Pulmonary artery endothelial cell (primary cell): ENCODE measurements at regions not wholly inside any gene's neighbourhood (a gene's known extent, or its start where the extent isn't known, plus 50 kb on each side); places are given as distances from the start of the nearest gene placed in this dataset.

Source experiments
- DNase-seq: peaks from one replicate; pipeline ENCODE4 v3.0.0-alpha.2; 2011; ENCODE audit warnings: low read depth, low spot score

GRCh38 chr5:31049461-31049860 is 144.0 kb upstream of the CDH6 start:
- DNase-seq, result no peak

GRCh38 chr5:31048282-31049270 is 144.9 kb upstream of the CDH6 start:
- DNase-seq, result no peak

DNA sequence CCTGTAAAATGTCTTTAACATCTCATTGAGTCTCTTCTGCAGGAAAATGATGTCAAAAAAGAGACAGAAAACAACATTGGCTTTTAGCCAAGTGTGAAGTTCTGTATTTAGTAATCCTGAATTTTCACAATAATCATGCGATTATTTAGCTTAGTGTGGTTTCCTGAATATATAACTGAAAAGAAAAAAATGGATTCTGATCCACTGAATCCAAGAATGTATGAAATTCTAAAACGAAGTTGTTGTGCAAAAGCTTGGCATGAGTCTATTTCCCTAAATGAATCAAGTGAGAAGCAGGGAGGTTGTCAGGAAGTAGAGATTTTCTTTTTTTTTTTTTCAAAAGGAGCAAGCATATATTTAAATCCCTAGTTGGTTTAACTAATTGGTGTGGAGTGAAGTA is 145.9 kb upstream of the CDH6 start:
- DNase-seq, result no peak

- no peak for DNase-seq
Measured at GRCh38 chr5:31047007-31047406, 146.5 kb upstream of the CDH6 start.

DNA sequence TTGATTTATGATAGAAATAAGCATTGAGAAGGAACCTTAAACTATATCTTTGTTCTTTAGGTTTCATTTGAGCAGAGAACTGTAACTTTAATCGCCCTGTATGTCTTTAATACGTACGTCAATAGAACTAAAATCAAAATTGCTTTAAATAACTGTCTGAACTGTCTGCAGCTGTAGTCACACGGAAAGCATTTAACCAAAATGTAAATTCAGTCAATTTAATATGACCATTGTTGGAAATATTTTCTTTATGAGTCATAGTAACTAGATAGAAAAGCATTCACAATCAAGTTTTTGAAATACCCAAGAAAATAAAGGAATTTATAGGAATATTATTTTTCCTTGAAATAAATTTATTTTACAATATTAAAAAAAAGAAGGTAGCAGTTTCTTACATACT is 157.1 kb upstream of the CDH6 start:
- no peak for DNase-seq

DNA sequence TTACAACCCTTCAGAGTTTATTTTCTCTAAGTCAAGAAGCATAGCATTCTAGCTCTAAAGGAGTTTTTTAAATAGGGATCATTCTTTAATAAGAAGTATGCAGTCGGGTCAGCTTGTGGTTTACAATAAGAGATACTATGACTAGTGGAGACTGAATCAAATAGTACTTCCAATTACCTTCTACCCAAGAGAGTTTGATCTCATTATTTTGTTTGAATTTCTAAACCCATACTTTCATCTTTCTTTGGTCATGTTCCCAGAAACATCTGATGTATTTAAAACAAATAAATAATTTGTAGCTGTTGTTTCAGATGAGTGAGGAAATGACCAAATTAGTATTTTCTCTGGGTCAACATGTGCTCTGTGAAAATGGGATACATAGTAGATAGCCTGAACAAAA is 160.2 kb upstream of the CDH6 start:
- no peak for DNase-seq

GRCh38 chr5:31029925-31030324 is 163.6 kb upstream of the CDH6 start:
- DNase-seq, result no peak

DNA sequence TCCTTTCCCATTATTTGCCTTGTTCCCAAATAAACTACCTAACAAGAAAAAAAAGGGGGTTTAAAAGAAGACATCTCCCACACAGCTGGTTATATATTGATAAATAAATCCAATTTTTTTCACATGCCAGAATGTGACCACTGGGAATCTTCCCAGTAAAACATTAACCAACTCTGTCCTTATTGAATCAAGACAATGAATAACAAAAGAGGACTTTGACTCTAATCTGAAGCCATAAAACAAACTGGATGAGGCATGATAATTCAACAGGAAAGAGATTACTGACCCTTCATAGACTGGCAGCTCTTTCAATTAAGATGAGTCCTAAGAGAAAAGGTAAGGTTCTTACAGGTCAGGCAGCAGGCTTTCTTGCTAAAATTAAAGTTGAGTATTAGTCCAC is 165.8 kb upstream of the CDH6 start:
- no peak for DNase-seq

- peak; percentile 15 for DNase-seq
Measured at GRCh38 chr5:31023105-31023504, 170.4 kb upstream of the CDH6 start.

DNA sequence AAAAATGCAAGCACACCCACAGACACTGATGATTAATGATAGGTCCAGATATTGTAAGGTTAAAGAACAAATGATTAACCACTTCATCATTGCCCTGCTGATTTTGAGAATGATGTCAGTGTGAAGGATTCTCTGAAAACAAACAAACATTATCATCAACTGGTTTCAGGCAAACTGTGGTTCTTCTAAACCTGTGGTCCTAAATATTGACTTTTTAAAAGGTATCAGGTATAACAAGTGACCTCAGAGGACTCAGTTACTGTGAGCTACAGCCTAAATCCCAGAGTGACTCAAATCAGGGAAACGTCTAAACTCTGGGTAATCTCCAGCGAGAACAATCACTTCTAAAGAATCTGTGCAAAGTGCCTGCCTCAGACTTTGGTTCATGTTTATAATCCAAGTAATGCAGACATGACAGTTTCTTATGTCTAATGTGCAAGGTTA is 172.3 kb upstream of the CDH6 start:
- DNase-seq, result no peak

DNA sequence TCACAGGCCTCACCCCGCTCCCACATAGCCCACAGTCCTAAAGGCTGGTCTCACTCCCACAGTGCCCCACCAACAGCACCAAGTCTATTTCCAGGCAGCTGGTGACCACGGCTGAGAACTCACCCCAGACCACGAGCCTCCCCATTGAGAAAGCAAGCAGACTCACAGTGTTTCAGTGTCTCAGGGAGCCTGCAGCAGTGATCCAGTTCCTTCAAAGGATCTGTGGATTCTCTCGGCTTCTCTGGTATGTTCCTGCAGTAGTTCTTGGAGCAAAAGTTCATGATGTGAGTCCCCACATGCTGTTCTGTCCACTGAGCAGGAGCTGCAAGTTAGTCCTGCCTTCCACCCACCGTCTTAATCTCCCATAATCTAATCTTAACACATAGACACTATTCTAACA is 185.3 kb upstream of the CDH6 start:
- DNase-seq, result no peak

- no peak for DNase-seq
Measured at GRCh38 chr5:31007672-31008071, 185.8 kb upstream of the CDH6 start.

- no peak for DNase-seq
Measured at GRCh38 chr5:31000287-31000686, 193.2 kb upstream of the CDH6 start.

GRCh38 chr5:30997681-30998080 is 195.8 kb upstream of the CDH6 start:
- no peak for DNase-seq

DNA sequence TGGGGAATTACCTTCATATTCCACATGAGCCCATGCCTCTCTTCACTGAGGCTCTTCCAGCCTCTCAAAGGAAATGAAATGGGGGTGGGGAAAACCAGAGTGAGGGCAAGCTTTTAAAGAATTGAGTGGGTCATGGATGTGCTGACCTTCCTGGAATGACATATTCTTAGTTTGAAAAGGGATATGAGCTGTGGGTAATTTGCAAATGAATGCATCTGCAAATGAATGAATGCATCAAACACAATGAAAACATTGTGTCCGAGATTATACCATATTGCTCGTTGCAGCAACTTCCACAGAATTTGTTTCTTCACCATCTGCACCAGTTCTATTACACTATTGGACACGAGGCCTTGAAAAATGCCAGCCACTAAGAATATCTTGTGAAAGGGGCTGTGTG is 198.6 kb upstream of the CDH6 start:
- DNase-seq, result no peak

GRCh38 chr5:30994176-30994575 is 199.3 kb upstream of the CDH6 start:
- DNase-seq, result no peak

DNA sequence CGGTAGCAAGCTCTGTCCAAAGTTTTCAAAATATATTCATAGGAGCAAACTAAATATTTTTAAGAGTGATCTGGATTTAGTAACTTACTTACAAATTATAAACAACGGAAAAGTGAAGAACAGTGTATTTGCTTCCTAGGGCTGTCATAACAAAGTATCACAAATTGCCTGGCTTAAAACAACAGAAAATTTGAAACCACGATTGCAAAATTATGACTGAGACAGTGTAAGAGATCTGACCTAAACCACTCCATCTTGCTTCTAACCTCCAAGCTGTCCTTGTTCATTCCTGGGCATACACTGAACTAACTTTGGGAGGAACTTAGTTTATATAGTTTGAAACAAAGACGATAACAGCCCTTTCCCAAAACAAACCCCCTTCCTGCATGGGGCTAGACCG is 202.0 kb upstream of the CDH6 start:
- DNase-seq, result no peak

- no peak for DNase-seq
Measured at GRCh38 chr5:30981576-30981975, 211.9 kb upstream of the CDH6 start.

DNA sequence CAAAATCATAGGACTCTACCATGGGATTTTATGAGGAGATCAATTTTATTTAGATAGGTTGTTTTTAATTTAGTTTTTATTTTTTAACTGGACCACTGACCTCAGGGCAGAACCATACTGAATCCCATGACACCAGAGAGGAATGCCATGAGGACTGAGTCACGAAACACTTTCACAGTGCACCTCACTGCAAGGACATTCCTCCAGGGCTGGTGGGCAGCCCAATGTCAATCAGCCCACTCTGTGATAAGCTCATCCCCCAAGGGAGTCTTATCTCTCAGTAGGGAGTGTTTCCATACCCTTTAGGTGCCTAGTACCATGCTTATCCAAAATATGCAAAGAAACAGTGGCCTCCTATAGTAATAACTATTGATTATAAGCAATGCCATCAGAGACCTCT is 224.5 kb upstream of the CDH6 start:
- DNase-seq, result no peak

DNA sequence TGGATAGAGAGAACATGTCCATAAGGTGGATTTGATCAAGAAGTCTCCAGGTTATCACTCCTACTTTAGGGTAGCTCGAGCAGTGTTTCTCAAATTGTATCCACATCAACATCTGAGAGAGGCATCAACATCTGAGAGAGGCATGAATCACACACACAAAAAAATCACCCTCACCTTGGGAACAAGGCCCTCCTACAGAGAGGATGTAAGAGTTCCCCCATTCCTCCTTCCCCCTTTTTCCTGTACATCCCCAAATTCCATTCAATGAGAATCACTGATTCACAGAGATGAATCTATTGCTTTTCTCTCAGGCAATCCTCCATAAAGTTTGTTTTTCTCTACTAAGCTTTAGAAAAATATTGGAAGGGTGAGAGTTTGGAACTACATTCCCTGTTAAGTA is 233.4 kb upstream of the CDH6 start:
- no peak for DNase-seq

DNA sequence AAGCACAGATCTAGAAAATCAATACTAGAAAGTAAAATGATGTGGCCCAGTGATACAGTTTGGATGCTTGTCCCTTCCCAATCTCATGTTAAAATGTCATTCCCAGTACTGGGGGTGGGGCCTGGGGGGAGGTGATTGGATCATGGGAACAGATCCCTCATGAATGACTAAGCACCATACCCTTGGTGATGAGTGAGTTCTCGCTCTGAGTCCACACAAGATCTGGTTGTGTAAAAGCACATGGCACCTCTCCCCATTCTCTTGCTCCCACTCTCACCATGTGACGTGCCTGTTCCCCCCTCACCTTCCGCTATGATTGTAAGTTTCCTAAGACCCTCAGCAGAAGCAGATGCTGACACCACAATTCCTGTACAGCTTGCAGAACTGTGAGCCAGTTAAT is 234.2 kb upstream of the CDH6 start:
- no peak for DNase-seq

DNA sequence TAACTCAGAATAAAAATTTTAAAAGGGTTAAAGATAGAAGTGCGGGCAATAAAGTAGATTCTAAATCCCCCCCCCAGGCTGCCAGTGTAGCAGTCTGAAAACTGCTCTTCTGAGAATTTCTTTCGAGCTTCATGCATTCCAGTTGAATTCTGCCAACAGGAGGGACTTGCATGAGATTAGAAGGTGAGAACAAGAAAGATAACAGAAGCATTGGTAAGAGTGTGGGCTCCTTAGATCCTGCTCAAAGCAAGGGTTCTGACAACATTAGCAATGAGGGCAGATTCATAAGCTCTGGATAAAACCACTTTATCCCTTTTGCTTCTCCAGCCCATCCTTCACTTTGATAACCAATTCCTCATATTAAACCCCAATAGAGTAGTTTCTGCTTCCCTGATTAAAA is 235.9 kb upstream of the CDH6 start:
- DNase-seq, result no peak

DNA sequence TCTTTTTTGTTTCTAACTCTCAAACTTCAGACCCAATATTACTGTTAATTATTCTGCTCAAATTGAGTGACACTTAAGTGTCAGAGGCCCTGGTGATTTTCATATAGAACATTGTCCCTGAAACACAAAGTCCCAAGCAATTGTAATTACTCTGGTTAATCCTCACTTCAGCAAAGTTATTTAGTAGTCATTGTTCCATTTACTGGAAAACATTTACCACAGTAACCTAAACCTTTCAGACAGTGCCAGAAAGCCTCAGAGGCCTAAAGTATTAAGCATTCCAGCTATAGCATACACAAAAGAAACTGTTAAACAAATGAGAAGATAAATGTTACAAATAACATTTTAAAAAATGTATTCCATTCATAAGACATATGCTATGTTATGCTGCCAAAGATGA is 237.2 kb upstream of the CDH6 start:
- no peak for DNase-seq
